GM21529 (cell line): ENCODE measurements at regions not wholly inside any gene's neighbourhood (a gene's known extent, or its start where the extent isn't known, plus 50 kb on each side); places are given as distances from the start of the nearest gene placed in this dataset.

ENCODE experiments used
- ATAC-seq: cut with Tn5 transposase; IDR thresholded peaks from one replicate; pipeline ENCODE4 v1.9.1; 2021; ENCODE audit not compliant: unreplicated experiment

DNA sequence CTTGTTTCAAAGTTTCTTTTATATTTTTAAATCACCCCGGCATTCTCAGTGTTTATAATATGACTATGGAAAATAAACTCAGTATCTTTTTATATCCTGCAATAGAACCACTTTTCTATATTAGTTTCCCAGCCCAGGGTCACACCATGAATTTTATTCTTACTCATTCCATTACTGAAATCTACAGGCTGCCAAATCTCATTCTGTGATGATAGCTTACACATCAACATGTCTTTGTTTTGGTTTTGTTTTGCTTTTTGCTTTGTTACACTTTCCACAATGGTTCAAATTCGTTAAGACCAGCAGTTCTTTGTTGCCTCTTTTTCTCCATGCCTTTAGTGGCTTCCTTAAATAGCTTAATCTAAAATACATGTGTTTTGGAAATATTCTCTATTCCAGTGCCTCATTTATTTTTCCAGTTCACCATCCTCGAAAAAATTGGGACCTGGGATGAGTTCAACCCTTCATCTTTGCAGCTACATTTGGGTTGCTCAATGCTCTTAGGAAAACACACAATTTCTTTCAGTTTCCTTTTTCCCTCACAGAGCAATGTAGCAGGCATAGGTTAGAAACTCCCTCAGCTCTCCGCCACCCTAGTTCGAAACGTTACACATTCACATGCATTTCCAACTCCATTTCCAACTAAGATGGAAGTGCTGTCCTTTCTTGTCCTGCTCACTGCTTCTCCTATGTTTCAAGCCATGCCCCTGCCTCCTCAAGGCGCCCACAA is 1146.3 kb downstream of the MAT2B start:
- ATAC-seq: no peak

DNA sequence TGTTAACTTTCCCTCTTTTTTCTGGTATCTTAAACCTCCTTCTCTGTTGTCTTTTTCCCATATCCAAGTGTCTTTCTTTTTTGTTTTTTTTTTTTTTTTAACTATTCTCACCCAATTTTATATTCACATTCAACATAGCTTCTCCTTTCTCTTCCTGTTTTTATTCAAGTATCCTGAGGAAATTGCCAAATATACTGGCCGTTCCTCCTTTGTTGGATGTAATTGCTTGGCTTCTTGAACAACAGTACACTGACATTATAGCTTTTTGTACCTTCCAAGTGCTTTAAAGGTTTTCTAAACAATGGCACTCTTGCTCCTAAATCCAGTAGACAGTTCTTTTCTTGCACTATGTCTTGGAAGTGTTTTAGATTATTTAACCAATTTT is 1146.8 kb downstream of the MAT2B start:
- ATAC-seq: no peak

DNA sequence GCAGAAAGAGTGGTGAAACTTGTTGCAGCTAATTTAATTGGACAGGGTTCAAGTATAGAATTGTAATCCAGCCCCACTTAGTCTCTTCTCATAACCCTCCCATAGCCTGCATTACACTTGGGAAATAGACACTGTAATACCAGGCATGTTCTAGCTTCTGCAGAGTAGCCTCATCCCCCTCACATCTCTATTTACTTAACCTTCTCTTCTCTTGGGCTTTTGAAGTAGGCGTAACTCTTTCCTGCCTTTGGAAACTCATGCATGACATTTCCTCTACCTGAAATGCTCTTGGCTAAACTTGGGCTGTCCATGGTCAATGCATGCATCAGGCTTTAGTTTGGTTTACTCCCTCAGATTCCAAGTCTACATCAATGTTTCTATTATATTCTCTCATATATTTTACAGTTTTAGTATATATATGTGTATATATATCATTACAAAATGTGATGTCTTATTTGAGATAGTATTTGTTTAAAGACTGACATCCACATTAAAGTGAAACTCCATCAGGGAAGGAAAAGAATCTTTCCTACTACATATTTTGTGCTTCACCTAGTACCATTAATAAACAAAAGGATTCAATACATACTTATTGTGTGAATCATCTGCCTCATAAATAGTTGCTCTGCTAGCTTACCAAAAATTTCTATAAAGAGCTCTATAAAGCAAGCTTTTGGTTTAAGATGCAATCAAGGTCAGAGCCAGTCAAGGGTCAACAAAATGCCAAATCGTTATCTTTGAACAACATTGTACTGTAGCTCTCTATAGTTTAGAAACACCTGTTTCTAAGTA is 1158.0 kb downstream of the MAT2B start:
- no peak for ATAC-seq

GRCh38 chr5:164671640-164672039 is 1166.2 kb downstream of the MAT2B start:
- no peak for ATAC-seq

- no peak for ATAC-seq
These were observed 1166.8 kb downstream of the MAT2B start for GRCh38 chr5:164672205-164672604.

- peak; percentile 55 for ATAC-seq
These were observed 1167.7 kb downstream of the MAT2B start for GRCh38 chr5:164672931-164673694.

- no peak for ATAC-seq
These were observed 1174.0 kb downstream of the MAT2B start for GRCh38 chr5:164679461-164679860.

GRCh38 chr5:164680216-164680615 is 1174.8 kb downstream of the MAT2B start:
- ATAC-seq: no peak

DNA sequence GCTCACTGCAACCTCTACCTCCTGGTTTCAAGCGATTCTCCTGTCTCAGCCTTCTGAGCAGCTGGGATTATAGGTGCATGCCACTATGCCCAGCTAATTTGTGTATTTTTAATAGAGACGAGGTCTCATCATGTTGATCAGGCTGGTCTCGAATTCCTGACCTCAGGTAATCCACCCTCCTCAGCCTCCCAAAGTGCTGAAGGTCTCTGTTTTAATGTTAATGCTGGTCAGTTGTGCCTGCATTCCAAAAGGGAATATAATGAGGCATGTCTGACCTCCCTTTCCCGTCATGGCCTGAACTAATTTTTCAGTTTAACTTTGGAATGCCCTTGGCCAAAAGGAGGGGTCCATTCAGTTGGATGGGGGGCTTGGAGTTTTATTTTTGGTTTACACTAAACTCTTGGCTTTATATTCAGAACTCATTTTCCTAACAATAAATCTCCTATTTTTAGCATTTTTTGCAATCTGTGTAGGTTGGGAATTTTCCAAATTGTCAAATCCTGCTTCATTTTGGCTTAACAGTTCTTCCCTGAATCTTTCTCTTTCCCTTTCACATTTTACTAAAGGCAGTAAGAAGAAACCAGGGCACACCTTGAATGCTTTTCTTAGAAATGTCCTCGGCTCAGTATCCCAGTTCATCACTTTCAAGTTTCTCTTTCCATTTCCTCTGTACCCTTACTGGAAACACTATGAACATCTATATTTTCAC is 1175.5 kb downstream of the MAT2B start:
- no peak for ATAC-seq

- ATAC-seq: no peak
These were observed 1182.0 kb downstream of the MAT2B start for GRCh38 chr5:164687391-164687790.

- no peak for ATAC-seq
These were observed 1183.0 kb downstream of the MAT2B start for GRCh38 chr5:164688437-164688836.

GRCh38 chr5:164708831-164709230 is 1203.4 kb downstream of the MAT2B start:
- ATAC-seq: no peak

DNA sequence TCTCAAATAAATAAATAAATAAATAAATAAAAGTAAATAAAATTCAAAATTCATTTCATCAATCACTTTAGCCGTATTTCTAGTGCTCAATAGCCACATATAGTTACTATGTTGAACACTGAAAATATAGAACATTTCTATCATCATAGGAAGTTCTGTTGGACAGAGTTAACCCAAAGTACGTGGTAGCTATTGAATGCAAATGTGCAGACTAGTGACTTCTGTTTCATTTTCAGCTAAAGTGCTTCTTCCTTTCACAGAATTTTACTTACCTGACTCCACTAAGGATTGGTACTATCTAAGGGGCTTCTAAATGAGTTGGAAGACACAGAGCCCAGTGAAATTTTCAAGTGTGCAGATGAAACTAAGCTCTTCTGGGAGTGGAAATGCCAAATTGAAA is 1208.3 kb downstream of the MAT2B start:
- no peak for ATAC-seq

- ATAC-seq: no peak
These were observed 1215.7 kb downstream of the MAT2B start for GRCh38 chr5:164721116-164721515.

DNA sequence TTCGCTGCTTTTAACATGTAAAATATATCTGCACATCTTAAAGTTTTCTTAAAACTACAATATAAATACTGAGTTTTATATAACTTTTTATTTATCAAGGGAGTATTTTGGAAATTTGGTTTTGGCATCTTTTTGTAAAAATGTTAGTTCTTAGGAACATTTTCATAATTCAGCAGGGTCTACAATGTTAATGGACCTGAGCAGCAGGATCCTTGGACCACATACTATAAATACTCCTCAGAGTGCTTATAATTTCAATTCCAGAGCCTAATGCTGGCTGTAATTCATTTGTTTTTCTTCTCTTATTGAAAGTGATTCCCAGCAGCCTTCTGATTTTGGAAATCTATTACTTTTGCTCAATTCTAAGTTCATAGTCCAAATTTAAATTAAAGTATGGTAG is 1216.2 kb downstream of the MAT2B start:
- ATAC-seq: no peak

GRCh38 chr5:164722702-164723101 is 1217.3 kb downstream of the MAT2B start:
- ATAC-seq: no peak

DNA sequence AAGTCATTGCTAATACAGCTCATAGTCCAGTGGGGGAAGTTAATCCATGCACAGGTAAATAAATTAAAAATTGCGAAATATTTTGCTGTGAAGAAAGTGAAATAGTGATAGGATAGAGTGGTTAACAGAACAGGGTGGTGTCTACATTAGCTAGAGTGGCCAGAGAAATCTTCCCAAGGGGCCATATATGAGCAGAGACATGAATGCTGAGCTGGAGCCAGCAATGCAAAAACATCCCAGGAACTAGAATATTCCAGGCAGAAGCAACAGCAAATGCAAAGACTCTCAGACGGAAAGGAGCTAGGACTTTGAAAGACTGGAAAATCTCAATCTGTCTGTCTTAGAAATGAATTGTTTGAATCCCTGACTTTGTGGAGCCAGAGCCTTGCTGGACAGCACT is 1221.6 kb downstream of the MAT2B start:
- no peak for ATAC-seq

GRCh38 chr5:164728733-164729132 is 1223.3 kb downstream of the MAT2B start:
- no peak for ATAC-seq

DNA sequence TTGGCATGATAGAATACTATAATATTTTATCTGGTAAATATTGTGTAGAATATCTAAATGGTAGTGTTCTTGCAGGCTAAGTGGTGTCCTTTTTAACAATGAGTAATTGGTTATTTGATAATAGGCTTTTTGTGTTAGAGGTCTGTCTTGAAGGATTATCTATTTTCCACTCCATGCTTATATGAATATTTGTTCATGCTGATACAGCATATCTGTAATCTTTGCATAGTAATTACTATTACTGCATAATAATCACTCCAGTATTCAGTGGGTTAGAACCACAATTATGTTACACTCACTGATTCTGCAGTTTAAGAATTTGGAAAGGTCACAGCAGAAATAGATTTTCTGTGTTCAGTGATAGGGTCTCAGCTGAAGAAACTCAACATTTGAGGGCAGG is 1229.9 kb downstream of the MAT2B start:
- no peak for ATAC-seq

DNA sequence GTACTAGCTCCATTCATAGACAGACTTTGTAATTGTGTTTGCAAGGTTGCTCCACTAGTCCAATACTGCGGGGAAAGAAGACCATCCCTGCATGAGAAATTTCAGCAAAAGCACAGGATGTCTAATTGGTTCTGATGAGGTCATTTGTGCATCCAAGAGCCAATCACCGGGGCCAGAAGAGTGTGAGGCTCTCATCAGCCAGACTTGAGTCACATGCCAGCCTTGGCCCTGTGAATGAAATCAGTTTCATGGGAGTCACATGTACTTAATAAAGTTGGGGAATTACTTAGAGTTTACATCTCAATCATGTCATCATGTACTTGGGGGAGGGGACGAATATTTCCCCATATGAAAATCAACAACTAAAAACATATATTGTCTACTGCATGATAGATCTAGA is 1236.0 kb downstream of the MAT2B start:
- ATAC-seq: peak; percentile 28

DNA sequence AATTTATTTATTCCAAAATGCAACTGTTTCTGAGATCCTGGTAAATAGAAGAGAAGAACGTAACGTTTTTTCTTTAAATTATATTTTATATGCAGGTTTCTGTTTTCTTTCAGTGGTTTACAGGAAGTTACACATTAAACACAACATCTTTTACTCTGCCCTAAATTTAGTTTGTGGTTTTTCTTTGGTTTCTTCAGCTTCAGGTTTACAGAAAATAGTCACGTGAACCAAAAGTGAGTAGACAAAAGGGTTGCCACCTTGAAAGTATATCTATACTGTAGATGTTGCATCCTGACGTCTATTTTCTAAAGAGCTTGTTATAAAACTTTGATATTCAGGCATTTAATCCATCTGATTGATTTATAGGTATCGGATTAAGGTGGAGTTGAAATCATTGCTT is 1236.6 kb downstream of the MAT2B start:
- peak; percentile 88 for ATAC-seq
